ENCODE measurements at regions not wholly inside any gene's neighbourhood (a gene's known extent, or its start where the extent isn't known, plus 50 kb on each side); places are given as distances from the start of the nearest gene placed in this dataset.

GRCh38 chr20:60906555-60906954 is 345.5 kb upstream of the CDH4 start:
- TF ChIP-seq CTCF (IDR thresholded peaks at IDR 0.05) (no peak), POLR2A (IDR thresholded peaks at IDR 0.05) (no peak)

All from uterus (tissue), 2 donors.